Neural cell (in vitro differentiated cells): ENCODE measurements at regions not wholly inside any gene's neighbourhood (a gene's known extent, or its start where the extent isn't known, plus 50 kb on each side); places are given as distances from the start of the nearest gene placed in this dataset.

Source experiments
- H2AFZ ChIP-seq: fragments of 200-600, 300-800 bp; sonication (generic), shearing (Covaris generic); 2 replicates; pipeline ENCODE4 v1.6.0; 2014; ENCODE audit warnings: low read depth, mild to moderate bottlenecking, antibody characterized with exemption, low read length, moderate library complexity
- H3F3A ChIP-seq: fragments of 200-600 bp; shearing (Covaris generic); 2 replicates; pipeline ENCODE4 v1.6.1; 2016; ENCODE audit warnings: mild to moderate bottlenecking, moderate library complexity, mixed read lengths, antibody characterized with exemption, low read length; ENCODE audit not compliant: insufficient read depth, poor library complexity, severe bottlenecking
- H3K27ac ChIP-seq: fragments of 200-600, 300-800 bp; sonication (generic), shearing (Covaris generic); 2 replicates; pipeline ENCODE4 v1.5.1; 2014; ENCODE audit warnings: mild to moderate bottlenecking, low read length, moderate library complexity
- H3K27me3 ChIP-seq: fragments of 300-800, 200-600 bp; sonication (generic), shearing (Covaris generic); 2 replicates; pipeline ENCODE4 v1.6.0; 2014; ENCODE audit warnings: mild to moderate bottlenecking, low read depth, low read length, moderate library complexity; ENCODE audit not compliant: insufficient read depth
- H3K36me3 ChIP-seq: fragments of 300-800, 200-600 bp; sonication (generic), shearing (Covaris generic); 2 replicates; pipeline ENCODE4 v1.5.1; 2014; ENCODE audit warnings: mild to moderate bottlenecking, antibody characterized with exemption, low read length, moderate library complexity; ENCODE audit not compliant: insufficient read depth
- H3K4me2 ChIP-seq: fragments of 300-800, 200-600 bp; sonication (generic), shearing (Covaris generic); 2 replicates; pipeline ENCODE4 v1.6.0; 2014; ENCODE audit warnings: mild to moderate bottlenecking, low read length
- H3K4me3 ChIP-seq: fragments of 300-800, 200-600 bp; sonication (generic), shearing (Covaris generic); 2 replicates; pipeline ENCODE4 v1.5.1; 2014; ENCODE audit warnings: mild to moderate bottlenecking, low read length, moderate library complexity
- H3K79me2 ChIP-seq: fragments of 200-600 bp; shearing (Covaris generic); replicated peaks from 2 replicates; pipeline ENCODE4 v1.6.0; 2014; ENCODE audit warnings: mild to moderate bottlenecking, low read length, moderate library complexity; ENCODE audit not compliant: insufficient read depth
- H3K9ac ChIP-seq: fragments of 300-800, 200-600 bp; sonication (generic), shearing (Covaris generic); 2 replicates; pipeline ENCODE4 v1.6.1; 2016; ENCODE audit warnings: mild to moderate bottlenecking, low read length, mixed read lengths
- H3K9me2 ChIP-seq: fragments of 200-600 bp; shearing (Covaris generic); 2 replicates; pipeline ENCODE4 v1.6.1; 2016; ENCODE audit warnings: mild to moderate bottlenecking, low read length, mixed read lengths; ENCODE audit not compliant: insufficient read depth
- H3K9me3 ChIP-seq: fragments of 200-600, 300-800 bp; sonication (generic), shearing (Covaris generic); 2 replicates; pipeline ENCODE4 v1.6.1; 2016; ENCODE audit warnings: mild to moderate bottlenecking, mixed run types, low read length, moderate library complexity, mixed read lengths
- H4K20me1 ChIP-seq: fragments of 200-600 bp; shearing (Covaris generic); 2 replicates; pipeline ENCODE4 v1.6.1; 2016; ENCODE audit warnings: mild to moderate bottlenecking, mixed run types; ENCODE audit not compliant: insufficient read depth
- EP300 ChIP-seq: fragments of 450-650 bp; conservative IDR thresholded peaks from 2 replicates; pipeline ENCODE4 v1.6.1; 2014; ENCODE audit warnings: antibody characterized with exemption, mild to moderate bottlenecking, moderate library complexity; ENCODE audit not compliant: poor library complexity, severe bottlenecking
- EZH2 ChIP-seq: fragments of 200-600, 300-800 bp; shearing (Covaris generic), sonication (generic); IDR thresholded peaks from 2 replicates; pipeline ENCODE4 v1.6.1; 2014; ENCODE audit warnings: antibody characterized with exemption, low read length, borderline replicate concordance, mild to moderate bottlenecking; ENCODE audit not compliant: insufficient read depth, poor library complexity, severe bottlenecking
- MXI1 ChIP-seq: fragments of 450-650 bp; conservative IDR thresholded peaks from 2 replicates; pipeline ENCODE4 v1.6.1; 2014; ENCODE audit warnings: antibody characterized with exemption, mild to moderate bottlenecking; ENCODE audit not compliant: poor library complexity, severe bottlenecking
- POLR2AphosphoS5 ChIP-seq: IDR thresholded peaks from 2 replicates; pipeline ENCODE4 v1.6.1; 2012
- RAD21 ChIP-seq: fragments of 450-650 bp; conservative IDR thresholded peaks from 2 replicates; pipeline ENCODE4 v1.6.1; 2014; ENCODE audit warnings: antibody characterized with exemption, mild to moderate bottlenecking, moderate library complexity
- REST ChIP-seq: IDR thresholded peaks from 2 replicates; pipeline ENCODE4 v1.6.1; 2012; ENCODE audit warnings: borderline replicate concordance
- SMC3 ChIP-seq: fragments of 450-650 bp; conservative IDR thresholded peaks from 2 replicates; pipeline ENCODE4 v1.6.1; 2014; ENCODE audit warnings: antibody characterized with exemption, mild to moderate bottlenecking, moderate library complexity; ENCODE audit not compliant: poor library complexity
- TAF1 ChIP-seq: IDR thresholded peaks from 2 replicates; pipeline ENCODE4 v1.6.1; 2012; ENCODE audit warnings: low read depth
- TF ChIP-seq, protein P1 (sequence below): fragments of 450-650 bp; IDR thresholded peaks from 2 replicates; pipeline ENCODE4 v1.5.1; 2014; ENCODE audit warnings: antibody characterized with exemption, mild to moderate bottlenecking, moderate library complexity; ENCODE audit not compliant: poor library complexity, severe bottlenecking

DNA sequence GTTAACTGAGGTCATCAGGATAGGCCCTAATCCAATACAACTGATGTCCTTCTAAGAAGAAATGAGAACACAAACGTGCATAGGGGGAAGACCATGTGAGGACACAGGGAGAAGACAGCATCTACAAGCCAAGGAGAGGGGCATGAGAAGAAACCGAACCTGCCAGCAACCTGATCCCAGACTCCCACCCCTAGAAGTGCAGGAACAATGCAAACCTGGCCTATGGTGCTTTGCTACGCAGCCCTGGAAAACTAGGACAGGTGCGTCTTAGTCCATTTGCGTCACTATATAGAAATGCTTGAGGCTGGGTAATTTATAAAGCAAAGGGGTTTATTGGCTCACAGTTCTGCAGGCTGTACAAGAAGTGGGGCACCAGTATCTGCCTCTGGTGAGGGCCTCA, 322.6 kb upstream of the ZNF32 start:
- Histone ChIP-seq H3K4me3 (no peak overlapping the region), H3K9ac (no peak overlapping the region), H3K27me3 (no peaks in the 10 kb centered on the region), H3K9me3 (no peaks in the 10 kb centered on the region), H2AFZ (no peak overlapping the region), H3K4me2 (no peak overlapping the region), H3K36me3 (no peaks in the 10 kb centered on the region), H3K9me2 (no peaks in the 10 kb centered on the region), H4K20me1 (no peaks in the 10 kb centered on the region), H3K79me2 (no peaks in the 10 kb centered on the region), H3K27ac (no peak overlapping the region), H3F3A (no peaks in the 10 kb centered on the region)
- no peak for TF ChIP-seq RAD21
- no peak for TF ChIP-seq REST
- no peak for TF ChIP-seq SMC3
- no peak for TF ChIP-seq EP300
- TF ChIP-seq EZH2 = no peak
- TF ChIP-seq POLR2AphosphoS5 = no peak
- TF ChIP-seq, protein P1, sequence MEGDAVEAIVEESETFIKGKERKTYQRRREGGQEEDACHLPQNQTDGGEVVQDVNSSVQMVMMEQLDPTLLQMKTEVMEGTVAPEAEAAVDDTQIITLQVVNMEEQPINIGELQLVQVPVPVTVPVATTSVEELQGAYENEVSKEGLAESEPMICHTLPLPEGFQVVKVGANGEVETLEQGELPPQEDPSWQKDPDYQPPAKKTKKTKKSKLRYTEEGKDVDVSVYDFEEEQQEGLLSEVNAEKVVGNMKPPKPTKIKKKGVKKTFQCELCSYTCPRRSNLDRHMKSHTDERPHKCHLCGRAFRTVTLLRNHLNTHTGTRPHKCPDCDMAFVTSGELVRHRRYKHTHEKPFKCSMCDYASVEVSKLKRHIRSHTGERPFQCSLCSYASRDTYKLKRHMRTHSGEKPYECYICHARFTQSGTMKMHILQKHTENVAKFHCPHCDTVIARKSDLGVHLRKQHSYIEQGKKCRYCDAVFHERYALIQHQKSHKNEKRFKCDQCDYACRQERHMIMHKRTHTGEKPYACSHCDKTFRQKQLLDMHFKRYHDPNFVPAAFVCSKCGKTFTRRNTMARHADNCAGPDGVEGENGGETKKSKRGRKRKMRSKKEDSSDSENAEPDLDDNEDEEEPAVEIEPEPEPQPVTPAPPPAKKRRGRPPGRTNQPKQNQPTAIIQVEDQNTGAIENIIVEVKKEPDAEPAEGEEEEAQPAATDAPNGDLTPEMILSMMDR = no peak
- TF ChIP-seq TAF1 = no peak
- no peak for TF ChIP-seq MXI1

DNA sequence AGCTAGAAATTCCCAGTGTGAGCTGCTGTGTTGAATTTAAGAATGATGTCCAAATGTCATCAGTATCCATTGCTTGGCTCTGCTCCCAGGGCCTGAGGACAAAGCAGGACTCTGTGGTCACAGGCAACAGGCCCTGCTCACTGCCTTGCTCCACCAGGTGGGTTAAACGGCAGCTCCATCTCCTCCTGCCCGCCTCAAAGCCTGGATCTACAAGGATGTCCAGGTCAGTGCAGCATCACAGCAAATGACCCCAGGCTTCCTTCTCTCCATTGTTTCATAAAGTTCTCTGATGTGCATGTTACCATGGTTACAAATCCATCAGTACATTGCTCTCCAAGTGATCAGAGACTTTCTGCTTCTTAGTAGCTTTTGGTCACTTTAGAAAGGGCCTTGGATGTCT, 322.0 kb upstream of the ZNF32 start:
- Histone ChIP-seq H3K9ac (no peak overlapping the region), H3K36me3 (no peaks in the 10 kb centered on the region), H3K79me2 (no peaks in the 10 kb centered on the region), H4K20me1 (no peaks in the 10 kb centered on the region), H2AFZ (no peak overlapping the region), H3K27ac (no peak overlapping the region), H3K4me2 (no peak overlapping the region), H3K4me3 (no peak overlapping the region), H3F3A (no peaks in the 10 kb centered on the region), H3K9me3 (no peaks in the 10 kb centered on the region), H3K27me3 (no peaks in the 10 kb centered on the region), H3K9me2 (no peaks in the 10 kb centered on the region)
- TF ChIP-seq SMC3 (no peak), TAF1 (no peak), MXI1 (no peak), EZH2 (no peak), EP300 (no peak), RAD21 (no peak), POLR2AphosphoS5 (no peak)
- TF ChIP-seq, protein P1 = no peak
